ENCODE measurements at regions not wholly inside any gene's neighbourhood (a gene's known extent, or its start where the extent isn't known, plus 50 kb on each side); places are given as distances from the start of the nearest gene placed in this dataset.

GRCh38 chr11:29482510-29482909 lies 534.3 kb downstream of the KCNA4 start (continued):
- TF ChIP-seq, protein P1, sequence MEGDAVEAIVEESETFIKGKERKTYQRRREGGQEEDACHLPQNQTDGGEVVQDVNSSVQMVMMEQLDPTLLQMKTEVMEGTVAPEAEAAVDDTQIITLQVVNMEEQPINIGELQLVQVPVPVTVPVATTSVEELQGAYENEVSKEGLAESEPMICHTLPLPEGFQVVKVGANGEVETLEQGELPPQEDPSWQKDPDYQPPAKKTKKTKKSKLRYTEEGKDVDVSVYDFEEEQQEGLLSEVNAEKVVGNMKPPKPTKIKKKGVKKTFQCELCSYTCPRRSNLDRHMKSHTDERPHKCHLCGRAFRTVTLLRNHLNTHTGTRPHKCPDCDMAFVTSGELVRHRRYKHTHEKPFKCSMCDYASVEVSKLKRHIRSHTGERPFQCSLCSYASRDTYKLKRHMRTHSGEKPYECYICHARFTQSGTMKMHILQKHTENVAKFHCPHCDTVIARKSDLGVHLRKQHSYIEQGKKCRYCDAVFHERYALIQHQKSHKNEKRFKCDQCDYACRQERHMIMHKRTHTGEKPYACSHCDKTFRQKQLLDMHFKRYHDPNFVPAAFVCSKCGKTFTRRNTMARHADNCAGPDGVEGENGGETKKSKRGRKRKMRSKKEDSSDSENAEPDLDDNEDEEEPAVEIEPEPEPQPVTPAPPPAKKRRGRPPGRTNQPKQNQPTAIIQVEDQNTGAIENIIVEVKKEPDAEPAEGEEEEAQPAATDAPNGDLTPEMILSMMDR (IDR thresholded peaks at IDR 0.05), result no peak
- TF ChIP-seq PBX3 (IDR thresholded peaks at IDR 0.05), result no peak

GRCh38 chr11:29481738-29482137 lies 535.1 kb downstream of the KCNA4 start:
- H3K4me2 ChIP-seq, result no peak overlapping the region
- H3F3A ChIP-seq (replicated peaks; ENCODE audit: insufficient read depth), result no peaks in the 10 kb centered on the region
- POLR2A ChIA-PET, result no interaction called here
- H3K79me2 ChIP-seq (ENCODE audit: insufficient read depth), result no peaks in the 10 kb centered on the region
- H3K4me1 ChIP-seq (ENCODE audit: control insufficient read depth in 1 of 2, insufficient read depth in 2 of 2, low read depth in 1 of 2, low read length in 1 of 2), result no peaks in the 10 kb centered on the region; a peak in 1 of 4 replicates
- no peak for TF ChIP-seq POLR2AphosphoS5 (IDR thresholded peaks at IDR 0.05; ENCODE audit: low read depth, low read length)
- no peak for DNase-seq
- H4K20me1 ChIP-seq (ENCODE audit: insufficient read depth), result no peaks in the 10 kb centered on the region
- no peaks in the 10 kb centered on the region for H3K36me3 ChIP-seq (replicated peaks in 1 of 2; ENCODE audit: control insufficient read depth in 1 of 2, insufficient read depth in 2 of 2, low read length in 1 of 2)
- no peak overlapping the region for H3K27ac ChIP-seq (ENCODE audit: low read depth in 2 of 2, low read length in 1 of 2)
- no peaks in the 10 kb centered on the region for H3K27me3 ChIP-seq (ENCODE audit: insufficient read depth)
- no peak overlapping the region for H3K9ac ChIP-seq
- no peak overlapping the region for H2AFZ ChIP-seq (ENCODE audit: low read depth)
- H3K9me2 ChIP-seq, result no peaks in the 10 kb centered on the region
- H3K9me3 ChIP-seq, result no peaks in the 10 kb centered on the region
- no peak overlapping the region for H3K4me3 ChIP-seq (ENCODE audit: low read depth in 2 of 2, low read length in 1 of 2)
- WGBS (ENCODE audit: low lambda C conversion rate), result 4% methylated on average over 2 of the region's 2 CpGs
- CTCF ChIA-PET, result interaction anchor here (1.3 kb wide), 1 partner anchor 85 kb away, joined by 3 read pairs; no protein-coding TSS in a partner anchor

DNA sequence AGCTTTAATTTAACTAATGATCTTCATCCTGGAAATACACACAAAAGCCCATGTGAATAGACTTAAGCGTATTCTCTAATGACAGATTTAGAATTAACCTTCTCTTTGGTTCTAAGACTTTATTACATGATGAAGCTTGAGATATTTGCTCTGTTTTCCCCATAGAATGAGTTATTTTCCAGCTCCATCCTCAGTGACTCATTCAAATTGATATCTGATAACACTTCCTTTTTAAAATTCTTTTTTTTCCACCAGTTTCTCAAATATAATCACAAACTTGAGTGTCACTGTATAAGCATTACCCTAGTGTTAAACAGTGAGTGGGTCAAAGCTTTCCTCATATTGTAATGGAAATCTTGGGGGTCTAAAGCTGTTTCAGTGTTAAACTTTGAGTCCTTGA lies 535.8 kb downstream of the KCNA4 start:
- ChIA-PET CTCF (interaction anchor here (1.3 kb wide), 1 partner anchor 85 kb away, joined by 3 read pairs; no protein-coding TSS in a partner anchor), POLR2A (no interaction called here)
- 4% methylated on average over 1 of the region's 1 CpG for WGBS (ENCODE audit: low lambda C conversion rate)
- Histone ChIP-seq H4K20me1 (ENCODE audit: insufficient read depth) (no peaks in the 10 kb centered on the region), H3K9ac (no peak overlapping the region), H3K4me2 (no peak overlapping the region), H3K27ac (ENCODE audit: low read depth in 2 of 2, low read length in 1 of 2) (no peak overlapping the region), H3K9me3 (no peaks in the 10 kb centered on the region), H3F3A (replicated peaks; ENCODE audit: insufficient read depth) (no peaks in the 10 kb centered on the region), H3K4me3 (ENCODE audit: low read depth in 2 of 2, low read length in 1 of 2) (no peak overlapping the region), H2AFZ (ENCODE audit: low read depth) (no peak overlapping the region), H3K79me2 (ENCODE audit: insufficient read depth) (no peaks in the 10 kb centered on the region), H3K9me2 (no peaks in the 10 kb centered on the region), H3K36me3 (replicated peaks in 1 of 2; ENCODE audit: control insufficient read depth in 1 of 2, insufficient read depth in 2 of 2, low read length in 1 of 2) (no peaks in the 10 kb centered on the region), H3K27me3 (ENCODE audit: insufficient read depth) (no peaks in the 10 kb centered on the region), H3K4me1 (ENCODE audit: control insufficient read depth in 1 of 2, insufficient read depth in 2 of 2, low read depth in 1 of 2, low read length in 1 of 2) (no peaks in the 10 kb centered on the region; a peak in 1 of 4 replicates)
- no peak for DNase-seq
- TF ChIP-seq FOXJ3 (CRISPR knock-in tag; IDR thresholded peaks at IDR 0.05) (no peak), TAF1 (IDR thresholded peaks at IDR 0.05; ENCODE audit: borderline replicate concordance, low read depth, low read length) (no peak), PBX3 (IDR thresholded peaks at IDR 0.05) (no peak), YY1 (IDR thresholded peaks at IDR 0.05; ENCODE audit: low read depth) (no peak), MXI1 (IDR thresholded peaks at IDR 0.05; ENCODE audit: low read depth, low read length) (no peak), JUND (IDR thresholded peaks at IDR 0.05) (no peak), TEAD4 (IDR thresholded peaks at IDR 0.05; ENCODE audit: borderline replicate concordance, insufficient read depth) (no peak), EP300 (IDR thresholded peaks at IDR 0.05; ENCODE audit: borderline replicate concordance in 1 of 2, low read depth in 1 of 2, low read length in 1 of 2) (no peak), RCOR1 (IDR thresholded peaks at IDR 0.05; ENCODE audit: low read length) (no peak), EZH2phosphoT487 (IDR thresholded peaks at IDR 0.05; ENCODE audit: borderline replicate concordance, low read depth) (no peak), FOXM1 (IDR thresholded peaks at IDR 0.05; ENCODE audit: low read depth) (no peak)
